NCI-H146 treated with DMSO at 0.1 percent for 48 hours (cell line): ENCODE measurements at regions not wholly inside any gene's neighbourhood (a gene's known extent, or its start where the extent isn't known, plus 50 kb on each side); places are given as distances from the start of the nearest gene placed in this dataset.
"Not testable (repeated sequence)": the region's sequence is repeated elsewhere in the genome, so short reads cannot be mapped to it uniquely, and the experiment has no call there.

Experiments
- DNase-seq: peaks from one replicate; lab custom pipeline; 2025; ENCODE audit not compliant: unreplicated experiment; lab: John Stamatoyannopoulos, UW

- DNase-seq, result no peak
Measured at GRCh38 chr6:3920321-3920720, 71.1 kb downstream of the FAM50B start.

- no peak for DNase-seq
Measured at GRCh38 chr6:3921663-3922062, 72.5 kb downstream of the FAM50B start.

GRCh38 chr6:3922619-3923018 lies 73.4 kb downstream of the FAM50B start:
- DNase-seq, result not testable (repeated sequence)

- not testable (repeated sequence) for DNase-seq
Measured at GRCh38 chr6:3925223-3926149, 76.3 kb downstream of the FAM50B start.

GRCh38 chr6:3926150-3926482 lies 76.9 kb downstream of the FAM50B start:
- DNase-seq, result no peak

- no peak for DNase-seq
Measured at GRCh38 chr6:3928111-3928510, 78.9 kb downstream of the FAM50B start.

- no peak for DNase-seq
Measured at GRCh38 chr6:3929281-3929798, 80.2 kb downstream of the FAM50B start.

- no peak for DNase-seq
Measured at GRCh38 chr6:3937438-3937837, 88.3 kb downstream of the FAM50B start.

- no peak for DNase-seq
Measured at GRCh38 chr6:3938715-3939367, 89.7 kb downstream of the FAM50B start.

- no peak for DNase-seq
Measured at GRCh38 chr6:3939368-3939958, 90.3 kb downstream of the FAM50B start.

- no peak for DNase-seq
Measured at GRCh38 chr6:3939964-3940363, 90.8 kb downstream of the FAM50B start.

GRCh38 chr6:3940703-3941102 lies 91.5 kb downstream of the FAM50B start:
- no peak for DNase-seq

GRCh38 chr6:3943331-3943765 lies 94.2 kb downstream of the FAM50B start:
- DNase-seq, result no peak

- DNase-seq, result no peak
Measured at GRCh38 chr6:3944246-3944645, 95.1 kb downstream of the FAM50B start.

- no peak for DNase-seq
Measured at GRCh38 chr6:3946778-3947177, 97.6 kb downstream of the FAM50B start.

GRCh38 chr6:3948866-3949265 lies 99.7 kb downstream of the FAM50B start:
- DNase-seq, result no peak

- no peak for DNase-seq
Measured at GRCh38 chr6:3949521-3949920, 100.3 kb downstream of the FAM50B start.

- DNase-seq, result no peak
Measured at GRCh38 chr6:3956054-3956453, 106.9 kb downstream of the FAM50B start.

- no peak for DNase-seq
Measured at GRCh38 chr6:3957321-3957720, 108.1 kb downstream of the FAM50B start.

GRCh38 chr6:3958255-3958654 lies 109.1 kb downstream of the FAM50B start:
- DNase-seq, result no peak

GRCh38 chr6:3959385-3959784 lies 110.2 kb downstream of the FAM50B start:
- no peak for DNase-seq
